HG03045 (cell line): ENCODE measurements at regions not wholly inside any gene's neighbourhood (a gene's known extent, or its start where the extent isn't known, plus 50 kb on each side); places are given as distances from the start of the nearest gene placed in this dataset.
"Not testable (repeated sequence)": the region's sequence is repeated elsewhere in the genome, so short reads cannot be mapped to it uniquely, and the experiment has no call there.

Experiments
- ATAC-seq: cut with Tn5 transposase; IDR thresholded peaks from one replicate; pipeline ENCODE4 v1.9.1; 2021; ENCODE audit warnings: mild to moderate bottlenecking, moderate library complexity; ENCODE audit not compliant: unreplicated experiment

DNA sequence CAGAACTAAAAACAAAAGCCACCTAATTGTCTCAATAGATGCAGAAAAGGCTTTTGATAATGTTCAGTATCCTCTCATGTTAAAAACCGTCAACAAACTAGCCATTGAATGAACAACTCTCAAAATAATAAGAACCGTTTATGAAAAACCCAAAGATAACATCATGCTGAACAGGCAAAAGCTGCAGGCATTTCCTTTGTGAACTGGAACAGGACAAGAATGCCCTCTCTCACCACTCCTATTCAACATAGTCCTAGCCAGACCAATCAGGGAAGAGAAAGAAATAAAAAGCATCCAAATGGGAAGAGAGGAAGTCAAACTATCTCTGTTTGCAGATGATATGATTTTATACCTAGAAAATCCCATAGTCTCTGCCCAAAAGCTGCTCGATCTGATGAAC is 179.6 kb upstream of the EDNRB start:
- ATAC-seq, result no peak

DNA sequence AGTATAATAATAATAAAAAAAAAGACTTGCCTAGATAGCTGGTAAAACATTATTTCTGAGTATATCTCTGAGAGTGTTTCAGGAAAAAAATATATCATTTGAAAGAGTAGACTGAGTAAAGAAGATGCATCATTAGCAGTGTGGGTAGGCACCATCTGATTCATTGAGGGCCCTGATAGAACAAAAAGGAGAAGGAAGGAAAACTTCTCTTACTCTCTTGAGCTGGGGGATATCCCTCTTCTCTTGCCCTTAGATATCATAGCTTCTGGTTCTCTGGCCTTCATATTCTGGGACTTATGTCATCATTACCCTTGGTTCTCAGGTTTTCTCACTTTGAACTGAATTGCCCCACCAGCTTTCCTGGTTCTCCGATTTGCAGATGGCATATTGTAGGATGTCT is 177.6 kb upstream of the EDNRB start:
- ATAC-seq, result no peak

DNA sequence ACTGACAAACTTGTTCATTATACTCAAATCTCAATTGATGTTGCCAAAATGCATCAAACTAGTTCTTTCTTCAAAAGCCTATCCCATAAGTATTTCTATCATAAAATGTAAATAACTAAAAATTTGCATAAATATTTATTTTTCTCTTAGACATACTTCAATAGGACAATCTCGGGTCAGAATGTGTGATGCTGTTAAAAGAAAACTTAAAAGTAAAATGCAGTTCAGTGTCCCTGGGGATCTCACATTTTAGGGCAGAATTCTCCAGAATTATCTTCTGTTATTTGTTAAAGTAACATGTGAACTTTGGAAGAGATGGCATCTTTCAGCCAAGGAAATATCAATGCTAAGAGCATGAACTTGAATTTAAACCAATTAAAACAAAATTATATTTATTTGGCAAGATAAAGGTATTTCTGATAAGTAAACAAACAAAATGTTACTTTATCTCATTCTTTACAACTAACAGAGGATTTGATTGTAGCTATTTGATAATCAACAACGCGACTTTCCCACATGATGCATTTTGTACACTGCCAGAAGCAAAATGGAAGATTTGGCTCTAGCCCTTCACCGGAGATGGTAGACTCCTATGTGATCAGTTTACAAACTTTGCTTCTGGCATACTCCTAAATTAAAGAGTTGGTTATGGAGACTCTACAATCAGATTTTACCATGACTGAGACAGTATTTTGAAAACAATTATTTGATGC is 169.5 kb upstream of the EDNRB start:
- no peak for ATAC-seq

DNA sequence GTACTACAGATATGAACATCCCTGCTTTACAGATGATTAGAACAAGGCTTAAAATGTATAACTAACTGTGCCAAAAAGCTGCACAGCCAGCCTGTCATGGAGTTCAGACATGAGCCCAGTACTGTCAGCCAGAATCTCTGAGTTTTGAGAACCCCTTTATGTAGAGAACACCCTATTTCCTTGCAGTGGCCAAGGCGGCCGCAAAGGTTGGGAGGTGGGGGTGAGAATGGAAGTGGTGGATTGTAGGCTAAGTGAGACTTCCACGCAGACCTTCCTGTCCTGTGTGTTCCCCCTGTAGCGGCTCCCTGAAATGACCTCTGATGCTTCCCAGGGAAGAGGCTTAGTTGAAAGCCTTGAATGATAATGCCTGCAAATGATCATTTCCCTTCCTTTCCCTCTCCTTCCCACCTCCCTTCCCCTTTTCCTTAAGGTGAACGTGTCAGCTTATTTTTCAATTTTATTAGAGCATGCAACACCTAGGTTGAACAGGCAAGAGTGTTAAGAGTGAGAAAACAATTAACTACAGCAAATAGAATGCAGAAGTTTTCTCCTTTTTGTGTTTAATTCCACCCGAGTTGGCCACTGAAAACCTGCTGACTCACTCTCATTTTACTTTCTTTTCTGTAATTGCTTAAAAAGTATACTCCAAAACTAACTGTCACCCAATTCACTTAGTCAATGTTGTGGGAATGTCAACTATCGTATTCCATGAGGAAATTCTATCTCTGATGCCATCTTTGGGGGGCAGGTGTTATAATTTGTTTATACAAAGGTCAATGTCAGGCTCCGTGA is 167.0 kb upstream of the EDNRB start:
- no peak for ATAC-seq

DNA sequence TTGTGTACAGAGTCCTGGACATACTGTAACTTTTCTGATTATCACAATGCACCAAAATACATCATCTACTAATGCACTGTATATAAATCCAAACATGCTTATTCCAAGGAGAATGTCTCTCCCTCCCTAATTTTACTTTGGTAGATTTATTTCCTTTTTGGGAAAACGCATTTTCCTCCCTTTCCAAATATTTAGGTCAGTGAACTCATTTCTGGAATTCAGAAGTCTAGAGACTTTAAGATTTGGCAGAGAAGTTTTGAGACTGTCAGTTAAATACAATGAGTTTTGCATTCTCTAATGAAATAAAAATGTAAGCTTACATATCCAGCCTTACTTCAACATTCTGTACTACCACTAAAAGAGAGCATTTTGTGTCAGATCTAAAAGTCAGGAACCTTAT is 165.8 kb upstream of the EDNRB start:
- no peak for ATAC-seq

DNA sequence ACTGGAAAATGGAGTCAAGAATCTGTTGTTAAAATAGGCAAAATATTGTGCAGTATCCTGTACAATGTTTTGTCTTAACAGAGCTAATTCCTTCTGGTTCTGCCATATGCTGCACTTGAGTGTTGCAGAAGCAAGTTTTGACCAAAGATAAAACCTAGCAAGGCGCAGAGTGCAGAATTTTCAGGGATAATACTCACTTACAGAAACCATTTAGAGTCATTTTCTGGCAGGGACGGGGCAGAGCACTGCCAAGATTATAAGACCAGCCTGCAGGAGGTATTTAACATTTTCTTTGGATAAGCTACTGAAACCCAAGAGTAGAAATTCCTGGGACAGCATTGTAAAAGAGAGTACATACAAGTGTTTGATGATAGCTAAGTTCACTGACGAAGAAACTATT is 159.5 kb upstream of the EDNRB start:
- ATAC-seq, result no peak

DNA sequence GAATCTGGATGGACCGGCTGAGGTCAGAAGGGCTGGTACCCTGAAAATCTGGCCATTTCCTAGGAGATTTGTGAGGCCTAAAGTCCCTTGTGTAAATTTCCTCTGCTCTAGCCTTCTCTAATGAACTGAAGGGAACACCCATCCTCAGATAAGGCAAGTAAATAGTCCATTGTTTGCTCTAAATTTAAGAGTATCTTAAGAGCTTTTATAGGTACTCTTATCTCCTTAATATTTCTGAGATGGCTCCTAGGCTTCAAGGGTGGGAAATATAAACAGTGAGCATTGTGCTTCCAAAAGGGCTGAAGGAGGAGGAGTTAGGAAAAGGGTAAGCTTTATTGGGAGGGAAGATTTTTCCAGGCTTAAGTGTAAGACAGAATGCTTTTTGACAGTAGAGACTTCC is 148.7 kb upstream of the EDNRB start:
- no peak for ATAC-seq

DNA sequence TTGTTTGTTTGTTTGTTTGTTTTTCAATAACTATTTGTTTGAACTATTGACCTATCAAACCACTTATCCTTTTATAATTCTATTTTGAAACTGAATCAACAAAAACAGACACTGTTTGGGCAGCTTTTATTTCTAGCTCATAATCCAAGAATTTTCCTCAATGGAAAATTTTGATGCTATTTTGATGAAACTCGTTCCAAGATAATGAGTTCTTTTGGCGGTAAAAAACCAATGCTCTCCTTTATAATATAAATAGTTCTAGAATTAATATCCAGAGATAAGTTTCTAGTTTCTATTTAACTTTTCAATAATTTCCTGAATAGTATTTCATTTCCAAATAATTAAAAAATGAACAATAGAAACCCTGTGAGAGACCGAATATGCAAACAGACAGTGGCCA is 146.5 kb upstream of the EDNRB start:
- ATAC-seq, result no peak

DNA sequence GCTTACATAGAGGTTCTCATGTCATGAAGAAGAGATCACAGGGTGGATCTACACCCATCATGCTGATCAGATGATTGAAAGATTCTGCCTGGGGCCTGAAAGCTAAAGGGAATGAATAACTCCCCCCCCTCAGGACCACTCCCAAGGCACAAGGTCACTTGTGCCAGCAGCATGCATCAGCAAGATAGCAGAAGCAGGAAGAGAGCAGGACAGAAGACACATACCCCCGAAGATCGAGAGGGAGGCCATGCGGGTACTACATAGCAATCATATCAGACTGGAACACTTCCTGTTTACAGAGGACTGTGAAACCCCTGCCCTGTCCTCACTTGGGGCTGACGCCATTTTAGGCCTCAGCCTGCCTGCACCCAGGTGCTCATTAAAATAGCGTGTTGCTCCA is 143.2 kb upstream of the EDNRB start:
- no peak for ATAC-seq

DNA sequence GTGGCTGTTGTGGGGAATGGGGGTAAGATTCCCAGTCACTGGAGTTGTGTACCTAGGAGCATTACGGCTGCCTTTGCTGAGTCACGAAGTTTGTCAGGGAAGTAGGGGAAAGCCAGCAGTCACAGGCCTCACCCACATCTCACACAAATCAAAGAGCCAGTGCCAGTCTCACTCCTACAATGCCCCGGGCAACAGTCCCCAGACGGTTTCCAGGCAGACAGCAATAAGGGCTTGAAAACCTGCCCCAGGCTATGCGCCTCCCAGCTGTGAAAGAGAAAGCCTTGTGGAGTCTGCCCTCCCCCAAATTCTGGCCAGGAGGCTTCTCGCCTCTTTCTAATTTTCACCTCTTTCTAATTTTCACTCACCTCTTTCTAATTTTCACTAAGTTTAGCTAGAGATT is 142.3 kb upstream of the EDNRB start:
- ATAC-seq, result no peak

DNA sequence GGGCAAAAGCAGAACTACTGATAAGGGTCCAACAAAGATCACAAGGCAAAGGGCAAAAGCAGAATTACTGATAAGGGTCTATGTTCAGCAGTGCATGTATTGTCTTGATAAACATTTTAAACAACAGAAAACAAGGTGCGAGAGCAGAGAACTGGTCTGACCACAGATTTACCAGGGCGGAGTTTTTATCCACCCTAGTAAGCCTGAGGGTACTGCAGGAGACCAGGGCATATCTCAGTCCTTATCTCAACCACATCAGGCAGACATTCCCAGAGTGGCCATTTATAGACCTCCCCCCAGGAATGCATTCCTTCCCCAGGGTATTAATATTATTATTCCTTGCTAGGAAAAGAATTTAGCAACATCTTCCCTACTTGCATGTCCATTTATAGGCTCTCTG is 138.2 kb upstream of the EDNRB start:
- not testable (repeated sequence) for ATAC-seq

DNA sequence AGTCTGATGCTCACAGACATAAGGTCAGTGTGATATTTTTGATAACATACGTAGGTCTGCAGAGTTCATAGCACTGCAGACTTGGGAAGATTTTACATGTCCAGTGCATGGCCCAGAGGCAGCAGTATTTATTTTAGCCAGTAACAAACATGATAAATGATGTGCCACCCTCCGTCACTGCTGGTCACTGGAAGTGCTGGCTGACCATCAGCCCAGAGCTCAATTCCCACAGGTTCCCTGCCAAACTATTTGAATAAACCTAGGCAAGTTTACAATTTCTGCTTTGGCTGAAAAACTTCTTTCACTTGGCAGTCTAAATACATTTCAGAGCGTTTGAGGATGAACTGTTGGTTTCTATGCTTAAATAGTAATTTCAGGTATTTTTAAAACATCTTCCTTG is 135.5 kb upstream of the EDNRB start:
- no peak for ATAC-seq

DNA sequence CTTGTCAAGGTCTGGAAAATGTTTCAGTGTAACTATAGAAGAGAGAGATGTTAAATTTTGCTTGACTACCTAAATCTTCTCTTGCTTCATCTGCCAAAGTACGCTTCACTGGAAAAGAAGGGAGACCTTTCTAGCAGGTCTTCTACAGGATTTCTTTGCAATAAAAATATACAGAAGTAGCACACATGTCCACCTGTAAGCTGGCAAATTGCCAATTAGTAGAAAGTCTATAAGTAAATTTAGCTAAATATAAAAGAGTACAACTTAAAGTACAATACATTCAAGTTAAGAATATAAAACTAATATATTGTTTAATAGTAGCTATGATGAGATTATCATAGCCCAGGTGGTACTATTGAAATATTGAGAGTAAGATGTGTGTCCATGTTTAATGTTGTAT is 128.5 kb upstream of the EDNRB start:
- no peak for ATAC-seq

DNA sequence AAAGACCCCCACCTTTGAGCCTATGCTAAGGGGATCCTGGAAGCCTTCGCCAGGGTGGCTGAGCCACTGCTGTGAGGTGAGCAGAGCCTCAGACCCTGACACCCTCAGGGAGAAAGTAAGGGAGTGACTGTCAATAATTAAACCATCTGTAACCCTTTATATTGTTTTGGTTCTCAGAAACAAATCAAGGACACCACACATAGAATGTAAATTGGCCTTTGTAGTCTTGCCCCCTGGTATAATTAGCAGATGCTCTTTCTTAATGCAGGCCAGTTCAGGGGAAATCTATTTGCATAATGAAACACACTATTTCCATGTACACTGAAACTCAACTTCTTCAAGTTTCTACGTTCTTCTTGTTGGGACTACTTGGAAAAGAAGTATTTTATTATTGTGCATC is 127.7 kb upstream of the EDNRB start:
- ATAC-seq, result peak; percentile 74

DNA sequence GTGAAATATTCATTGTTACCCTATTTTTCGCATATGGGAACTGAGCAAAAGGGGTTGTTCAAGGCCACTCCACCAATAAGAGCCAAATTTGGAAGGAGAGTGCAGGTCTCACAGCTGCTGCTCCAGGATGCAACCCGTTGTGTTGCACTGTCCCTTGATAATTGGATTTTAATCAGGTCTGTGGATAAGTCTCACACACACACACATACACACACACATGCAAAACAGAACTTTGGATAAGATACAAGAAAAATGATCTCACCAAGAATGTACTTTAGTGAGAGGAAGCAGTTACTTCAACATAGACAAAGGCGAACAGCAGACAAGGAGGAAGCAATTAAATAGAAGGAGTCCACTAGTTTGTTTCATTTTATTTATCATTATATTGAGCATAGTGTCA is 127.3 kb upstream of the EDNRB start:
- ATAC-seq, result no peak

DNA sequence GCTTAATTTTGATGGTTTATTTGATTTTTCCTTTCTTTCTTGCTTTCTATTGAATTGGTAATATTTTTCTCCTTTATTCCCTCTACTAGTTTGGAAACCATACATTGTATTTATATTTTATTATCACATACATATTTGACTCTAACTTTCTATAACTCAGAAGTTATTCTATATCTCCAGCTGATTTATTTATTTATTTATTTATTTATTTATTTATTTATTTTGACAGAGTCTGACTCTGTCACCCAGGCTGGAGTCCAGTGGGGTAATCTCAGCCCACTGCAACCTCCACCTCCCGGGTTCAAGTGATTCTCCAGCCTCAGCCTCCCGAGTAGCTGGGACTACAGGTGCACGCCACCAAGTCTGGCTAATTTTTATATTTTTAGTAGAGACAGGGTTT is 122.7 kb upstream of the EDNRB start:
- not testable (repeated sequence) for ATAC-seq

DNA sequence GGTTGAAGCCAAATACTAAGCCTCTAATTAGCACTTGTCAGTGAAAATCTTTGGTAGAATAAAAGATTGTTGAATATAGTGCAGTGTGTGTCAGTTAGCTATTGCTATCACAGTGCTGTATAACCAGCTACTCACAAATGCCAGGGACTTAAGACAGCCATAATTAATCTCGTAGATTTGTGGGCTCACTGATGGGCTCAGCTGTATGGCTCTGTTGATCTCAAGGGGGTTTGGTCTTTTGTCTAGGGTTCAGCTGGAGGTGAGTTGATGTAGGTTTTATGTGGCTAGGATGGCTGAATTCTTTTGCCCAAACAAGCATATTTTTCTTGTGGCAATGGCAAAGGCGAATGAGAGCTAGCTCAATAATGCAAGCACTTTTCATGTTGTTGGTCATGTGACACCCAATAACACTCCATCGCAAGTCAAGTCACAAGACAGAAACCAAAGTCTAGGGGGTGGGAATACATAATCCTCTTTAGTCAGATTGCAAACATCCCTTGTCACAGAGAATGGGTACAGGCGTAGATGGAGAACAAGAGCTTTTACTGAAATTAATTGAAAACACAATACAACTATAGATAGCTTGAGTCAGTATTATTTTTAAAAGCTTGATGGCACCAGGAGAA is 121.7 kb upstream of the EDNRB start:
- no peak for ATAC-seq

DNA sequence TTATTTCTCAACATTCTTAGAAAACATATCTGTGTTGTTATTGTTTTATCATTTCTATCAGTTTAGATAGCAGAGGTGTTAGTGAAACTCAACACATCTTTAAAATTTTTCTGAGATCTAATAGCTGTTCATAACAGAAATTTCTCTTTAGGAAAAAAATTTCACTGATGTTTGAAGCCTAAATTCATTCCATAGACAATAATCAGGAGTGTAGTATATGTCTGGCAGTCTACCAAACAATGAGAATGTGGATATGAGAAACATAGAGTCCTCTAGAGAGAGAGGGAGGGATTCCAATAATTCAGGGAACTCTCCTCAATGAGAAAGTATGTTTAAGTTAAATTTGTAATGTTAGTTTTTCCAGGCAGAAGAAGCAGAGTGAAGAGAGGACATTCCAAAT is 118.2 kb upstream of the EDNRB start:
- no peak for ATAC-seq

DNA sequence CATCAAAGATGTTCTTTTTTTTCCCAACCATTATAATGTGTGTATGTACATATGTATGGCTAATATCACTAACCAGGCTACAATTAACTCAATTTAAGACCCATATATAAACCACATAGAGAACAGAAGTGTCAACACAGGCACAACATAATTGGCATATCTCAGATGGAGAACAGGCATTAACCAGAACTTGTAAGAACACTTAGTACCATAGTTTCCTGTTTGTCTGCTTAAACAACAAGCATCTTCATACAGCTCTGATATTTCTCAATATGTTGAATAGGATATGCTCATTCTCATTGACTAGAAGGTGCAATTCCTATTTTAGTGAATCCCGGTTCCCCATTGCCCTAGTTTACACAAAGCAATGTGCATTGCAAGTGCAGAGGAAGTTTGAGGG is 116.9 kb upstream of the EDNRB start:
- no peak for ATAC-seq

DNA sequence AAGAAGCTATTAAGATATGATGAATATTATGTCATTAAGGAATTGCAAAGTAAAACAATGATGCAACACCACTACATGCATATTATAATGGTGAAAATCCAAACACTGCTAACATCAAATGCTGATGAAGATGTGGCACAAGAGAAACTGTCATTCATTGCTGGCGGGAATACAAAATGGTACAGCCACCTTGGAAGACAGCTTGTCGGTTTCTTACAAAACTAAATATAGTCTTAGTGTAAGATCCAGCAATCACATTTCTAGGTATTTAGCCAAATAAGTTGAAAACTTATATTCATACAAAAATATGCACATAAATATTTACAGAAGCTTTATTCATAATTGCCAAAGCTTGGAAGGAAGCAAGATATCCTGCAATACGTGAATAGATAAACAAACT is 114.9 kb upstream of the EDNRB start:
- no peak for ATAC-seq

DNA sequence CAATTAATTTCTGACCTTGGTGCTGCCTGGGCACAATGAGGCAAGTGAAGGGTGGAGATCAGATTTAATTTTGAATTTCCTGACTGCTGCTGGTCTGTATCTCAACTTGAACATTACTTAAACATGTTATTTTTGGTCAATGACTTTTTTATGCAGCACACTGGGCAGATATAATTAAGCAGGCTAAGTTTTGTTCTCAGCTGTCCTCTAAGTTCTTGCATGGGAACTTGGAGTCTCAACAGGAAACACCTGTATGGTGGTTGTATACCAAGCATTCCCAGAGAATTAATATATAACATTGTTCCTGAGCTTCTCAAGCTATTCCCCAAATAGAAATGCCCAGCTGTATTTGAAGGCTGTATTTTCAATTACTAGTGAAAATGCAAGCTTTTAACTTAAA is 113.5 kb upstream of the EDNRB start:
- no peak for ATAC-seq

DNA sequence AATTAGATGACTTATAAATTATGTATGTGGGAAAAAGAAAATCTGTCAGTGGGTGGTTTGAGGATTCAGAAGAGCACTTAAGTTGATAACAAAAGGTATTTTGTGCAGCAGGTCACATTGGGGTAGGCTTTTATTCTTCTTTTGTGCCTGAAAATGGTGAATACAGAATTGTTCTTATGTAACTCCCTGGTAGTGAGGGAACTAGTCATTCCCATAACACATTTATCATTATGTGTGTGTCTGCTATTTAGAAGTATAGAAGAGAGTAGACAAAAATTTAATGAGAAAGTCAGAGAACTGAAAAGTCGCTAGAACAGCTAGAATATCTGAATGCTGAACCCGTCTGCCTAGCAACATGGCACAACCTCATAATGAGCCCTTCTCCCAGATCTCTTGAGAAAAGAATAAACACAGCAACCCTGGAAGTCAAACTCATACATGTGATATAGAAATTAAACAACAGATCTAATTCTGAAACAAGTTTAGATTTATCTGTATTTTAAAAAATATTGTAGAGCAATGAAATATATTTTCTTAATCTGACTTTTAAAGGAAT is 111.8 kb upstream of the EDNRB start:
- ATAC-seq, result no peak
